NCI-H1417 treated with DMSO at 0.1 percent for 48 hours (cell line): ENCODE measurements at regions not wholly inside any gene's neighbourhood (a gene's known extent, or its start where the extent isn't known, plus 50 kb on each side); places are given as distances from the start of the nearest gene placed in this dataset.
"Not testable (repeated sequence)": the region's sequence is repeated elsewhere in the genome, so short reads cannot be mapped to it uniquely, and the experiment has no call there.

Experiments used
- DNase-seq: peaks from one replicate; lab custom pipeline; 2025; lab: John Stamatoyannopoulos, UW

DNA sequence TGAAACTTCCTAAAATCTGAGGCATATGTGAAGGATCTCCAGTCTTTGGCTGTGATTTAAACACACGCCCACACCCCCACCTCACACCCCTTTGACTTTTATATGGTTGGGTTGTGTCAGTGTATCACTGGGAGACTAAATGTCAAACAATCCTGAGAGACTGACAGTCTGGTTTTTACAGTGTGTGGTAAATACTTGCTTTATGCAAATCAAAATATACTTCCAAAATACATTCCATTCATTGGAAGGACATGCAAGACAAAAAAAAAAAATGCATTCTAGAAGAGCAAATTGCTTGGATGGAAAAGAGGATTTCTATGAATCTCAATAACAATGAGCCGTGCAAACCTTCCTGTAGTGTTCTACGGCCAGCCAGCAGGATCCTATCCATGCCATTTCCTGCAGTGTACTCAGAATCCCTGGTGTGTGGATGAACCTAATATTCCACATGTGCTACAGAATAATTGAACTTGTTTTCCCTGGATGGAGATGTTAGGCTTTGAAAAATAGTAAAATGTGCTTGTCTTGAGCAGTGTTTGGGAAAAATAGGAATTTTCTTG lies 602.1 kb upstream of the GOT2 start:
- no peak for DNase-seq

DNA sequence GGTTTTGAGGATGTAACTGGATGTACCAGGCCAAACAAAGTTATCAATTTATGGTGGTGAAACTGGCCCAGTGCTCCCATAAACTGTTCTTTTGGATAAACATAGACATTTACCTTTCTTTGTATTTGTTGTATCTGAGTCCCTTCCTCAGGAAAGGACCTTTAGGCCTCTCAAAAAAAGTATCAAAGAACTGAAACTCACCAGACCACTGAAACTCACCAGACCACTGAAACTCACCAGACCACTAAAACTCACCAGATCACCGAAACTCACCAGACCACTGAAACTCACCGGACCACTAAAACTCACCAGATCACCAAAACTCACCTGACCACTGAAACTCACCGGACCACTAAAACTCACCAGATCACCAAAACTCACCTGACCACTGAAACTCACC lies 597.6 kb upstream of the GOT2 start:
- not testable (repeated sequence) for DNase-seq

DNA sequence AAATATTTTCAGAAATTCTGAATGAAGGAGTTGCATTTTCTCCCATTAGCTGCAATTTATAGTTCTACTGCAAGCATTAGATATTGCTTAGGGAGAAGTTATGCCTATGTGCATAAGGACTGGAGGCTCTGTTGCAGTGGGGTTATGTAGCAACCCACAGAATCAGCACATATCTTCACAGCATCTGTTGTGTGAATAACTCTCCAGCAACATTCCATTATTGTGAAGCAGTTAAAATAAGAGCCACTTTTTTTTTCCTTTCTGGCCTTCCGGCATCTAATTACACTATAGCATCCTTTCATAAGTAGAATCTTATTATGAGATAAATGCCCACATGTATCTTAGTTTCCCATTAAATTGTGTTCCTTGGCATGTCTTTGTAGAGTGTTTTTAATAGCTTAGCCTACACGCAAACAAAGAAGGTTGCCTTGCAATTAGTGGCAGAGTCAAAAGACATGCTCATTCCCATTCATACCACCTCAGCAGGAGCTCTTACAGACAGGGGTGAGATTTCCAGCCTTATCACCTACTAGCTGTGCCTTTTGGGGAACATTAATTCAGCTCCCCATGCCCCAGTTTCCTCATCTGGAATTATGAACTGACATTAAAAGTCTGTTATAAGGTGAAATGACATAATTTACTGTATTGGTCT lies 596.0 kb upstream of the GOT2 start:
- no peak for DNase-seq

DNA sequence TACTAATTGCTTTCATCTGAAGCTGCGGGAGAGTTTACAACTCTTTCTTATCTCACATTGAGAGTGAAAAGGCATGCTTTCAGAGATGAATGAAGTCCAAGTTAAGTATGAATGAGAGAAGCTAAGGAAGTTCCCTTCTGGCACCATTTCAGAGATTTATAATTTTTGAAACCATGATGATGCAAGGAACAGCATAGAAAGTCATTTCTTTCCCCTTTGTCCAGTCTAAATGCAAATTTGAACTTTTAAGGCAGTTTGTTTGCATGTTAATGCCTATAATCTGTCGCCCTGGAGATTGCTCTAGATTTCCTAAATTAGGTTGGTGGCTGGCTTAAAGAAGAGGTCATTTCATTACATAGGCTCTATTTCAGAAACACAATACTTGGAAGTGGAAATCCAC lies 594.8 kb upstream of the GOT2 start:
- DNase-seq: no peak

DNA sequence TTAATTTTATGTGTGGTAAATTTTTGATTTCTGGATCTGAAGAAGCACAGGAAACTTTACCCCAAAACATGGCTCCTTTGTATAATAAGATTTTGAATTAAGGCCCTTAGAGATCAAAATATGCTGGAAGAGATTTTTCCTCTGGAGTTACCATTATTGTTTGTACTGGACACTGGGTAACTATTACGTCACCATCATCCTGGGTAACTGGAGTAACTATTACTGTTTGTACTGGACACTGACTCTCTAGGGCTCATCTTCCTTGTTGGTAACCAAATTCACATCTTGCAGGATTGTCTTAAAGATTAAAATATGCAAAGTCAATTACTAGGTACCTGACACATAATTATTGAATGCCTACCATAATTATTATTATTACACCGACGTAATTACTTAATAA lies 593.8 kb upstream of the GOT2 start:
- DNase-seq: no peak

DNA sequence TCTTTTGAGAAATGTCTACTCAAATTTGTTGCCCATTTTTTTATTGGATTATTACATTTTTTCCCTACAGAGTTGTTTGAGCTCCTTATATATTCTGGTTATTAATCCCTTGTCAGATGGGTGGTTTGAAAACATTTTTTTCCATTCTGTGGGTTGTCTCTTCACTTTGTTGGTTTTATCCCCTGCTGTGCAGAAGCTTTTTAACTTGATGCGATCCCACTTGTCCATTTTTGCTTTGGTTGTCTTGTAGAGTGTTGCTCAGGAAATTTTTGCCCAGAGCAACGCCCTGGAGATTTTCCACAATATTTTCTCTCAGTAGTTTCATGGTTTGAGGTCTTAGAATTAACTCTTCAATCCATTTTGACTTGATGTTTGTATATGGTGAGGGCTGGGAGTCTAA lies 592.8 kb upstream of the GOT2 start:
- no peak for DNase-seq

DNA sequence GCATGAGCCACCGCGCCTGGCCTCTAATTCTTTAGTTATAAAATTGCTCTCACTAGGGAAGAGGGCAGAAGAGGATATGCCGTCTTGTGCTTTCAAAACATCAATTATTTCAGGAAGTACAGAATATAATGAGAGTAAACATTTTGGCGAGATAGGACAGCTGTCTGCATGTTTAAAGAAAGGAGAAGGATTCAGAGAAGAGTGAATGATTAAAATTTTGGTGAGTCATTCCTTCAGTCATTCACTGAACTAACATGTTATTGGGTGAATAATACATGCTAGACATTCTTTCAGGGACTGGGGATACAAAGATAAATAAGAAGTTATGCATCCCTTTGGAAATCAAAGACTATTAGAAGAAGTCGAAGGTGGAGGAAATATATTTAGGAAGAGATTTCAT lies 590.3 kb upstream of the GOT2 start:
- DNase-seq: no peak

DNA sequence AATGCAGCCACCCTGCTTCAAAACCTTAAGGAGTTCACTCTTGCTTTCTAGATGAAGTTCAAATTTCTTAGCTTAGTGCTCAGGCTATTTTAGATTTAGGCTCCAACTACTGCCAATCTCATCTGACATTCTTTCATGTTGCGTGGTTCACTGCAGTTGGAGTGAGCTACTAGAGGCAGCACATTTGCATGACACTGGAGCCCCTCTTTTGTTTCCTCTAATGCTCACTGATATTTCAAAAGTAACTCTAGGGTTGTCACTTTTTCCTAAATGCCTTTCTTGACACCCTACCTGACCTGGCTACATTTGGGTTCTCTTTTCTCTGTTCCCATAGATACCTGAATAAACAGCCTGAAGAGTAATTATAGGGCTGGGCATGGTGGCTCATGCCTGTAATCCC lies 586.5 kb upstream of the GOT2 start:
- no peak for DNase-seq

DNA sequence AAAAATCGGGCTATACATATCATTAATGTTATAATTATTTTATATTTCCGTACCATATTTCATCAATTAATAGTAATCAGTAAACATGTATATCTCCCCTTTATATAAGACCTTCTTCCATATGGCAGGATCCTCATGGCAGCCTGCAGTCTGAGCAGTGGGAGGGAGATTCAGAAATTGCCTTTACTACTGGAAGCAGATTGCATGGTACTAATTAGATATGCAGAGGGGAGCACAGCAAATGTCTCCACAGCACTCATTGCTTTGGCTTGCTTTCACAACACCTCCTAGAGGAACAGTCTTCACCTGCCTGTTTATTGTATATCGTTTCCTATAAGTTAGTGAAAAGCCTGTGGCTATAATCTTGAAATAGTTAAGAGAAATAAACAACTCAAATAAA lies 585.8 kb upstream of the GOT2 start:
- no peak for DNase-seq

DNA sequence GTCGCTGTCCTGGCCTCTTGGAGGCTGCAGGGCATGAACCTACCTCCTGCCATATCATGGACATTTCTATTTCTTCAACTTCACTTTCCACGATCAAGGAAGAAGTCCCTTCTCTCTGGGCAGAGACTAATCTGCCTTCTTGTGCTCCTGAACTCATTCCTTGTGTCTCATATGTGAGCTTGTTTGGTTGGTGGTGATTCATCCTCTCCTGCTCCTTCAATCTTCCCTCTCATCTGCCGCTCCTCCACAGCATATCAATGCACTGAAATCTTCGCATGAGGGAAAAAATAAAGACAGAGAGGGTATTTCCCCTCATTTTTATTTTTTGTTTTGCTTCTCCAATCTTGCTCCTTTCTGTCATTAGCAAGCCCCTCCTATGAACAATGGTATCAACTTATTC lies 571.7 kb upstream of the GOT2 start:
- DNase-seq: no peak

DNA sequence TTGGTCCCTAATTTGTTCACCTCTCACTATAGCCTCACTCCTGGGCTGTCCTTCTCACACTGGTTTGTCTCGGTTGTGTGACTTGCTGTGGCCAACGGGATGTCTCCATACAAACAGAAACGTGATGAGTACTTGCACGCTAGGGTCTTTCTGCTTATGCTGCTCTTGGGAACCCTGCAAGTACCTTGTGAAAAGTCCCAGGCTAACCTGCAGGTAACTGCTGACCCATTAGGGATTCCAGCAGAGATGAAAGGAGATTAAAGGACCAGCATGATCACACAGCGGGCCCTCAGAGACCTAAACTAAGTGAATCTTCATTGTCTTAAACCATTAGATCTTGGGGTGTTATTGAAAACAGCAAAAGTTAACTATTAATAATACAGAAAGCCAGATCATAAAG lies 562.8 kb upstream of the GOT2 start:
- DNase-seq: no peak

DNA sequence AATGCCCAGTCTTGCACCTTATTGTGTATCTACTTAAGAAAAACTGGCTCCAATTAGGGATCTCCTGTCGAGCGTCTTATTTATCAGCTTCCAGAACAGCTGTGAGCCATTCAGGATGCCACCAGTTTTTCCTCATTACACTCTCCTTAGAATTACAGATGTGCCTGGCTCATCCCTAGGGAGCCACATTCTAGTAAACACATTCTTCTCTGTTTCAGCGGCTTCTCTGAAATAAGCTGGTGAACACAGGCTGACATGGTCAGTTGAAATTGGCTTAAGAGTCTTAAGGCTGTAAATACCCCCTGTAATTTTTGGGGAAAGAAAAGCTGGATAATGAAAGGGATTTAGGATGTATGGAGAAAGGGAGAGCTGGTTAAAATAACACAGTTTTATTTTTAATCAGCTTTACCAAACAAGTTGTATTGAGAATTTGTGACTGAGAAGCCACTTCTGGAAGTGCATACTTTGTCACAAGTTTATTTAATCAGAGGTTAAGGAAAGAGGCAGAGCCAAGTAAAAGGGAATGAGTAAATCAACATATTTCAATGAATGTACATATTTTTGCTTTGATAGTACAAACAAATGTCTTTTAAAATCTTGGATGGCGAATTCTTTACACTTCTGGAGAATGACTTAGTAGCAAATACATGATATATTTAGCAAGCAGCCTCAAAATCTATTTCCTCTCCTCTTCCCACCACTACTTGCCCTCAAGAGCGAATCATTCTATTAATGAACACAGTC lies 562.0 kb upstream of the GOT2 start:
- DNase-seq: no peak

DNA sequence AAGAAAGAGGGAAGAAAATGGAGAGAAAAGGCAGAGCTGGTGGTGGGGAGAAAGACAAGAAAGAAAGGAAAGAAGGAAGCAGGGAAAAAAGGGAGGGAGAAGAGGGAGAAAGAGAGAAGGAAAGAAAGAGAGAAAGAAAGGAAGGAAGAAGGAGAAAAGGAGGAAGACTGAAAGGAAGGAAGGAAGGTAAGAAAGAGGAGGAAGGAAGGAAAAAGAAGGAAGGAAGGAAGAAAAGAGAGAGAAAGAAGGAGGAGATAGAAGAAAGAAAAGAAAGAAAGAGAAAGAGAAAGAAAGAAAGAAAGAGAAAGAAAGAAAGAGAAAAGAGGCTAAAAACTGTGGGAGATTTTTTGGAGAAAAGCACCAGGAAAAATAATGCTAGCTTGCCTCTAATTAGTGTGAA lies 561.4 kb upstream of the GOT2 start:
- no peak for DNase-seq

DNA sequence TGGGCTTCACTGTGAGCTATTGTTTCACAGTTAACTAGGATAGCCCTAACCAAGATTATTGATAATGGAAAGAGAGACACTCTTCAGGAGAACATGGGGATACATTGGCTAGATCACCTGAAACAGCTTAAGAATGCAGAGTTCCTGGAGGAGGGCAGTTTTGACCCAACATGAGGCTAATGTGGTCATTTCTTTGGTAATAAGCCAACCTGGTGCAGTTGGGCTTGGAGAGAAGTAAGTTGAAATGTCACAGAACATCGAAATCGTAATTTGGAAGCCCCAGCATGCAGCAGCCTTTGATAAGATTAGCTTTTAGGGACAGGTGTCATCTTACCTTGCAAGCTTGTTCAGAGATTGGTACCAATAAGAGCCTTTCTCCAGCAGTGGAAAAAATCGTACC lies 556.6 kb upstream of the GOT2 start:
- no peak for DNase-seq

DNA sequence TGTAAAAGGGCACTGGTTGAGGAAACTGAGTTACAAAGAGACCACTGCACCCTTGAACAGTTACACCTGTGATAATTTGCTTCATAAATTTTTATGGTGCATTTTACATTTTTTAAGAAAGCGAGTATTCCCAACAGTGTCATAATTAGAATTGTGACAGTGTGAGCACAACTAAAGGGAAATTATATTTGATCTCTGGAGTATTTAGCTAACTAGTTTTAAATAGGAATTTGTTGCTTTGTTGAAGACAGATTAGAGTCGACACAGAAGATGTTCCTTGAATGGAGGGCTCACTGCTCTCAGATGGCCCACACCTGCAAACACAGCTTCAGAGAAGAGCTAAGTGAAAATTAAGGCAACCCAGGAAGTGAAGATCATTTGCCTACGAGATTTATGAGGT lies 555.0 kb upstream of the GOT2 start:
- no peak for DNase-seq

DNA sequence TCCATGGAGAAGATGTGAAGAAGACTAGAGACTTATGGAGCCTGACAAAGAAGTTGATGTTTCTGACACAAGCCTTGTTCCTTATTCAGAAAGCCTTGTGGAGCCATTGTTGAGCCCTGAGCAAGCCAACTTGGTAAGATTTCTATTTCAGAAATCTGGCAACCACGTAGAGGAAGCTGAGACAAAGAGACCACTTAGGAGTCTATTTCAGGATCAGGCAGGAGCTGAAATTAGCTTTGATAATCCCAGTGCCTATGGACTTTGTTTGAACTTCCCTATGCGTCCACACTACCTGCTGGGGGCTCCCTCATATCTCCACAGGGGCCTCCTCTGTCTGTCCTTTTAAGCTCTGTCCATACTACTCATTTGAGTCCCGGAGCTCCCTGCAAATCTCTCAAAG lies 540.0 kb upstream of the GOT2 start:
- no peak for DNase-seq

DNA sequence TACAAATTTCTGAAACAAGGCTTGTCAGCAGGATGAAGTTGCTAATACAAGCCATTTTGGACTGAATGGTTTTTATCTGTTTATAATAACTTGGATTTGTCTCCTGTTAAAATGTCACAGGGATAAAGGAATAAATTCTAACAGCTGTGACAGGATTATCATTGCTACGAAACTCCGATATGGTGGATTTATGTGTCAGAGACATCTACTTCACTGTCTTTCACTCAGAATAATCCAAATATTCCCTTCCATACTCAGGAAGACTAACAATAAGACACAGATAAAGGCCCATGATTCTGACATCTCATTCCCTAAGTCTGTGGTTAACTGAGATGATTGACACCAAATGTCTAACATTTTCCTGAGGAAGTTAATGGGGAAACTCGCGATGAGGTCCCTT lies 529.8 kb upstream of the GOT2 start:
- DNase-seq: no peak

DNA sequence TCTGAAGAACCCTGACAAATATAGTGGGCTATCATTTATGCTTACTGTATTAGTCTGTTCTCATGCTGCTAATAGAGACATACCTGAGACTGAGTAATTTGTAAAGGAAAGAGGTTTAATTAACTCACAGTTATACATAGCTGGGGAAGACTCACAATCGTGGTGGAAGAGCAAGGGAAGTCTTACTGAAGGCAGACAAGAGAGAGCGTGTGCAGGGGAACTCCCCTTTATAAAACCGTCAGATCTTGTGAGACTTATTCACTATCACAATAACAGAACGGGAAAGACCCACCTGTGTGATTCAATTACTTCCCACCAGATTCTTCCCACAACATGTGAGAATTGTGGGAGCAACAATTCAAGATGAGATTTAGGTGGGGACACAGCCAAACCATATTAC lies 526.8 kb upstream of the GOT2 start:
- DNase-seq: no peak

DNA sequence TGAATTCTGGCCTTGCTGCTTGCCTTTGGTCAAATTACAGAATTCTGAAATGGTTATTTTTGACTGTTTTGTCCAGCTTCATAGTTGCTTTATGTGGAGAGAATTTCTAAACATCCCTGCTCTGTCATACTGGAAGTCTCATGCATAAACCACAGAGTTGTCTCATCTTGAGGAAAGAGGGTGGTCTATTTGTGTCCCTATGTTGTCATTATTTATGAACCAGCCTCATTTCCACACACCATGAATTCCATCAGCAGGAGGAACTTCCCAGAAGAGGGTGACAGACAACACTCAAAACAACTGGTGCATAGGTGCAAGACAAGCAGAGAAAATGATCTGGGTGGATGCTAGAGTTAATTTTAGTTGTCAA lies 525.8 kb upstream of the GOT2 start:
- no peak for DNase-seq

DNA sequence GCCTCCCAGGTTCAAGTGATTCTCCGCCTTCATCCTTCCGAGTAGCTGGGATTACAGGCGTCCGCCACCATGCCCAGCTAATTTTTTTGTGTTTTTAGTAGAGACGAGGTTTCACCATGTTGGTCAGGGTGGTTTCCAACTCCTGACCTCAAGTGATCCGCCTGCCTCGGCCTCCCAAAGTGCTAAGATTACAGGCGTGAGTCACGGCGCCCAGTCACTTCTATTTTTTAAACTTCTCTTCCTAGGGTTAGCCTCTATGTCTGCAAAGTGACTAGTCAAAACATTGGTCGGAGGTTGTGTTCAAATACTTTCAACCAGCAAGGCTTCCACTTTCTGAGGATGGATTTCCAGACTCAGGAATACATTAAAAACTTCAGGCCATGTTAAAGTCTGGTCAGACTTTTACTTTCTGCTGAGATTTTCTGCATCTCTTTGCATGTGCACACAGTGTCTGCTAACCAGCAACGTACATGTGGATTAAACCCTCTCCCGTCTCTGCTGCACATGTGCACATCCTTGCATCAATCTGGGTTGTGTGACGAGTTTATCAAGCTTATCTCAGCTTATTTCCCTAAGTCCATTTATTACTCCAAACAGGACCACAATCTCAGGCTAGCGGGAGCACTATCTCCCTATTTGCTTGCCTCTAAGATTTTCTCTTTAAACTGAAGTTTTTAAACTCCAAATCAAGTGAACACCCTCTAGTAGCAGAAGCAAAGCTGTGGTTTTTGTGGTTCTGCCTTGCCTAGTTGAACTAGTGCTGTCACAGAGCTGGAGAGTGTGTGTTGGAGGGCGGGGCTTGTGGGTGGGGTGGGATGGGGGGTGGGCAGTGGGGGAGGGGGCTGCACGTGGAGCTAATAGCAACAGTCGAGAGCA lies 525.2 kb upstream of the GOT2 start:
- no peak for DNase-seq

DNA sequence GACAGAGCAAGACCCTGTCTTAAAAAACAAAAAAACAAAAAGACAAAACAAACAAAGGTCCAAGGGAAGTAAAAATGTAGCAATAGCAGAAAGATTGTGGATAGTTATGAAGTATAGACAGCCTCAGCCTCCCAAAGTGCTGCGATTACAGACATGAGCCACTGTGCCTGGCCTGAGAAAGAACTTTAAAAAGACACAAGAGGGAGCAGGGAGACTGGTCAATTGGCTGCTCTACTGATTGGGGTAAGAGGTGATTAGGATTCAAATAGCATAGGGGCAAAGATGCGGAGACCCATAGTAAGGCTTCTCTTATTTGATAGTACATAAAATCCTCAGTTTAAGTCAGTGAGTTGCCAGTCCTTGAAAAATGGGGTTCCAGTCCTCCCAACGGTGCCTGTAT lies 518.2 kb upstream of the GOT2 start:
- no peak for DNase-seq

DNA sequence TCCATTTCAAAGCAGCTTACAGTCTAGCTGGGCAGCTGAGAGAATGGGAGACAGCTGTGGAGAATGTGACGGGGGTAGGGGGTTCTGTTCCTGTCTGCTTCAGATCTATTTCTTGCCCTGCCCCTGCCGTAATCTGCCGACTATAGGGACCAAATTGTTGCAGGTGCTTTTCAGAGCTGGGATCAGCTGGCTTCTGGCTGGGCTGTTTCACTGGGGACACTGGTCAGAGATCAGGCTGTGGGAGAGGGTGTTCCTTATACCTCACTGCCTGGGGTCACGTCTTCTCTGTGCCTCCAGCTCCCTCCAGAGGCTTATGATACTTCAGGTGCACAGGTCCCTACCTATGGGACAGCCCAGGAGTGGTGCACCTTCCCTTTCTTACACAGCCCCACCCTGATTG lies 514.9 kb upstream of the GOT2 start:
- DNase-seq: no peak

DNA sequence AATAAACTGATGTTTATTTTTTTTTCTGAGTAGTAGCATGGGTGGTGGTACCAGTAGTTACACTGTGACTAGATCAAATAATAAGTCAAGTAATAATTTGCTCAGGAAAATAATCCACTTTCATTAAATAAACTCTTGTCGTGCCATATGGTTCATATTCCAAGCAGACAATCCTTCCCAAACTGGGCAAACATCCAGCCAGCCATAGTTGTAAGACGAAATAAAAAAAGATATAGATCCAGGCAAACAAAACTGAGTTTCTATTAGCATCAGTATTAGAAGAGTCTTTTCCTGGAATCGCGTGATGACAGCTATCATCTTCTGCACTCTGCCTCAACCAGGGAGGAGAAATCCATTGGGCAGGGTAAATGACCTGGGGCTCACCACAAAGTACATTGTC lies 508.4 kb upstream of the GOT2 start:
- DNase-seq: no peak
